Endodermal cell (in vitro differentiated cells): ENCODE measurements at regions not wholly inside any gene's neighbourhood (a gene's known extent, or its start where the extent isn't known, plus 50 kb on each side); places are given as distances from the start of the nearest gene placed in this dataset.
"Not testable (repeated sequence)": the region's sequence is repeated elsewhere in the genome, so short reads cannot be mapped to it uniquely, and the experiment has no call there.

Experiments used
- DNase-seq: peaks from one replicate; pipeline ENCODE4 v3.0.0-alpha.2; 2017
- H3K27ac ChIP-seq: 2 replicates; pipeline ENCODE4 v1.5.1; 2013; ENCODE audit warnings: mild to moderate bottlenecking, low read depth, low read length, moderate library complexity
- H3K27me3 ChIP-seq: 2 replicates; pipeline ENCODE4 v1.6.1; 2013; ENCODE audit warnings: mild to moderate bottlenecking, low read length, moderate library complexity; ENCODE audit not compliant: insufficient read depth, control insufficient read depth, poor library complexity, severe bottlenecking
- H3K36me3 ChIP-seq: 2 replicates; pipeline ENCODE4 v1.7.0; 2013; ENCODE audit warnings: mild to moderate bottlenecking, low read length, moderate library complexity; ENCODE audit not compliant: control insufficient read depth, insufficient read depth
- H3K4me1 ChIP-seq: one replicate; pipeline ENCODE4 v1.7.0; 2013; ENCODE audit warnings: low read length; ENCODE audit not compliant: control insufficient read depth, insufficient read depth
- H3K4me3 ChIP-seq: 2 replicates; pipeline ENCODE4 v1.5.1; 2013; ENCODE audit warnings: mild to moderate bottlenecking, low read length, moderate library complexity
- H3K9ac ChIP-seq: 2 replicates; pipeline ENCODE4 v1.6.1; 2013; ENCODE audit warnings: mild to moderate bottlenecking, low read length, moderate library complexity; ENCODE audit not compliant: poor library complexity, severe bottlenecking; ENCODE audit errors: extremely low read depth
- H3K9me3 ChIP-seq: 2 replicates; pipeline ENCODE4 v1.6.1; 2013; ENCODE audit warnings: mild to moderate bottlenecking, low read length, moderate library complexity; ENCODE audit not compliant: control insufficient read depth
- H3K27ac Mint-ChIP-seq: 2 replicates; pipeline ENCODE4 v1.8.0; 2020; ENCODE audit warnings: mixed read lengths
- H3K27me3 Mint-ChIP-seq: 2 replicates; pipeline ENCODE4 v1.8.0; 2021; ENCODE audit warnings: mild to moderate bottlenecking, mixed read lengths; ENCODE audit not compliant: insufficient read depth
- H3K36me3 Mint-ChIP-seq: 2 replicates; pipeline ENCODE4 v1.8.0; 2020; ENCODE audit warnings: low read depth, mixed read lengths
- H3K4me1 Mint-ChIP-seq: 2 replicates; pipeline ENCODE4 v1.8.0; 2020; ENCODE audit warnings: mixed read lengths
- H3K4me3 Mint-ChIP-seq: 2 replicates; pipeline ENCODE4 v1.8.0; 2020; ENCODE audit warnings: mild to moderate bottlenecking, moderate library complexity, mixed read lengths
- H3K9me3 Mint-ChIP-seq: 2 replicates; pipeline ENCODE4 v1.8.0; 2020; ENCODE audit warnings: mild to moderate bottlenecking, mixed read lengths
- CTCF ChIP-seq: fragments of 200-600 bp; sonication (generic); conservative IDR thresholded peaks from 2 replicates; pipeline ENCODE4 v1.5.0; 2021; ENCODE audit warnings: antibody characterized with exemption, mild to moderate bottlenecking
- WGBS, 2 experiments: methylation state at CpG; one replicate each; pipeline versions ENCODE4 v1.1.5 to v1.1.7; 2013; ENCODE audit warnings: missing lambda C conversion rate in 2 of 2, mixed read lengths in 1 of 2; ENCODE audit not compliant: insufficient coverage in 1 of 2, insufficient read length in 1 of 2; 5-methylcytosine and 5-hydroxymethylcytosine counted together

- Histone ChIP-seq H3K27me3 (no peaks in the 10 kb centered on the region), H3K9ac (no peak overlapping the region), H3K4me1 (peaks cover 6% of the 10 kb centered on the region), H3K27ac (no peak overlapping the region), H3K4me3 (no peak overlapping the region), H3K36me3 (no peaks in the 10 kb centered on the region), H3K9me3 (peaks cover 9% of the 10 kb centered on the region)
- H3K27me3 Mint-ChIP-seq, result peaks cover 6% of the 10 kb centered on the region
- no peak for DNase-seq
- no peak for TF ChIP-seq CTCF
- H3K4me3 Mint-ChIP-seq, result no peak overlapping the region
- H3K36me3 Mint-ChIP-seq, result no peaks in the 10 kb centered on the region
- peaks cover 18% of the 10 kb centered on the region for H3K9me3 Mint-ChIP-seq
- peaks cover 4% of the 10 kb centered on the region for H3K4me1 Mint-ChIP-seq
- no peak overlapping the region for H3K27ac Mint-ChIP-seq
Observed at GRCh38 chr11:45732343-45732742, 66.9 kb upstream of the CHST1 start.

- not testable (repeated sequence) for H3K27me3 Mint-ChIP-seq, DNase-seq
Observed at GRCh38 chr11:45731171-45731570, 65.7 kb upstream of the CHST1 start.

GRCh38 chr11:45730014-45730413 lies 64.6 kb upstream of the CHST1 start:
- Histone ChIP-seq H3K36me3 (no peaks in the 10 kb centered on the region), H3K9me3 (no peaks in the 10 kb centered on the region), H3K27ac (no peak overlapping the region), H3K4me3 (no peak overlapping the region), H3K9ac (no peak overlapping the region), H3K4me1 (peaks cover 3% of the 10 kb centered on the region), H3K27me3 (no peaks in the 10 kb centered on the region)
- TF ChIP-seq CTCF, result no peak
- no peaks in the 10 kb centered on the region for H3K9me3 Mint-ChIP-seq
- peaks cover 8% of the 10 kb centered on the region for H3K27me3 Mint-ChIP-seq
- H3K27ac Mint-ChIP-seq, result no peak overlapping the region
- no peak for DNase-seq
- no peaks in the 10 kb centered on the region for H3K36me3 Mint-ChIP-seq
- no peak overlapping the region for H3K4me3 Mint-ChIP-seq
- peaks cover 4% of the 10 kb centered on the region for H3K4me1 Mint-ChIP-seq
- 91 to 93% methylated on average over 3 of the region's 3 CpGs for WGBS, 2 experiments

More at GRCh38 chr11:45731171-45731570, 65.7 kb upstream of the CHST1 start:
- not testable (repeated sequence) for H3K27ac ChIP-seq, H3K4me3 ChIP-seq, H3K9me3 ChIP-seq, H3K27me3 ChIP-seq, H3K27ac Mint-ChIP-seq, H3K4me1 ChIP-seq, H3K4me3 Mint-ChIP-seq, H3K9me3 Mint-ChIP-seq, H3K36me3 Mint-ChIP-seq, H3K9ac ChIP-seq, H3K36me3 ChIP-seq, H3K4me1 Mint-ChIP-seq
- WGBS, 2 experiments, result 81 to 100% methylated on average over 1 to 4 of the region's 4 CpGs

GRCh38 chr11:45726493-45727054 lies 61.2 kb upstream of the CHST1 start:
- Mint-ChIP-seq H3K9me3 (no peaks in the 10 kb centered on the region), H3K27me3 (peaks cover 5% of the 10 kb centered on the region), H3K4me3 (no peak overlapping the region), H3K36me3 (no peaks in the 10 kb centered on the region), H3K27ac (no peak overlapping the region), H3K4me1 (peaks cover 5% of the 10 kb centered on the region)
- Histone ChIP-seq H3K9ac (no peak overlapping the region), H3K9me3 (no peaks in the 10 kb centered on the region), H3K4me3 (no peak overlapping the region), H3K27ac (no peak overlapping the region), H3K4me1 (no peaks in the 10 kb centered on the region), H3K36me3 (no peaks in the 10 kb centered on the region), H3K27me3 (no peaks in the 10 kb centered on the region)
- DNase-seq, result no peak
- no peak for TF ChIP-seq CTCF
- 92 to 94% methylated on average over 2 of the region's 2 CpGs for WGBS, 2 experiments
